Cardiac muscle cell (in vitro differentiated cells and primary cell): ENCODE measurements at regions not wholly inside any gene's neighbourhood (a gene's known extent, or its start where the extent isn't known, plus 50 kb on each side); places are given as distances from the start of the nearest gene placed in this dataset.
"Not testable (repeated sequence)": the region's sequence is repeated elsewhere in the genome, so short reads cannot be mapped to it uniquely, and the experiment has no call there.

Experiments
- DNase-seq, 2 donors: peaks; one replicate each; pipeline versions ENCODE4 v3.0.0 to v3.0.0-alpha.2; 2010 to 2017; ENCODE audit warnings: low read depth in 1 of 2, low spot score in 1 of 2
- H3K27ac ChIP-seq: fragments of 200-600 bp; sonication (generic); 2 replicates; pipeline ENCODE4 v1.5.1; 2016
- H3K27me3 ChIP-seq: fragments of 200-600 bp; sonication (generic); 2 replicates; pipeline ENCODE4 v1.6.0; 2016; ENCODE audit warnings: control low read depth
- H3K36me3 ChIP-seq: fragments of 200-600 bp; sonication (generic); 2 replicates; pipeline ENCODE4 v1.5.1; 2016; ENCODE audit warnings: control low read depth
- H3K4me1 ChIP-seq: fragments of 200-600 bp; sonication (generic); 2 replicates; pipeline ENCODE4 v1.8.1; 2017; ENCODE audit warnings: low read depth, mild to moderate bottlenecking, mixed run types
- H3K4me3 ChIP-seq: fragments of 200-600 bp; sonication (generic); 2 replicates; pipeline ENCODE4 v1.5.1; 2016; ENCODE audit warnings: mild to moderate bottlenecking
- H3K9me3 ChIP-seq: fragments of 200-600 bp; sonication (generic); 2 replicates; pipeline ENCODE4 v1.5.1; 2017; ENCODE audit warnings: low read depth, mild to moderate bottlenecking, control low read depth
- CTCF ChIP-seq: IDR thresholded peaks from 2 replicates; pipeline ENCODE4 v1.5.1; 2012; ENCODE audit warnings: low read depth, mild to moderate bottlenecking, low read length

DNA sequence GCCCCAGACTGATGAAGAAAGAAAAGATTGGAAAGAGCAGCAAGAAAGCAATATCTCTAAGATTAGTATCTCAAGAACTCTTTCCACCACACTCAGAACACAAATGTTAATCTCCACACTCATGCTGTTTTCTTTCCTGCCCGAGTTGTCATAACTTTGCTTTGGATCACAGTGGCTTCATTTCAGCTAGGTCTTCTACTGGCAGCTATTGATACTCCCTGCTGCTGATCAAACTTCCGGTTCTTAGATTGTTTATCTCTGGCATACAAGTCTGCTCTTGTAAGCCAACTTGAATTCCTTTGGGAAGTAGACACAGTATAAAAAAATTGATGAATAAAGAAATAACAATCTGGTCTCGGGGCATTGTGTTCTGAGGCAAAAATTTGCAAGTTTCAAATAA lies 77.7 kb upstream of the SPEF2 start:
- Histone ChIP-seq H3K9me3 (no peaks in the 10 kb centered on the region), H3K27ac (no peak overlapping the region), H3K27me3 (no peaks in the 10 kb centered on the region), H3K36me3 (no peaks in the 10 kb centered on the region), H3K4me1 (no peaks in the 10 kb centered on the region), H3K4me3 (no peak overlapping the region)
- DNase-seq: no peak
- TF ChIP-seq CTCF: no peak

- Histone ChIP-seq H3K27ac (no peak overlapping the region), H3K36me3 (no peaks in the 10 kb centered on the region), H3K4me3 (no peak overlapping the region), H3K27me3 (no peaks in the 10 kb centered on the region), H3K4me1 (no peaks in the 10 kb centered on the region), H3K9me3 (no peaks in the 10 kb centered on the region)
- no peak for TF ChIP-seq CTCF
- no peak for DNase-seq
Observed at GRCh38 chr5:35538198-35538931, 79.3 kb upstream of the SPEF2 start.

GRCh38 chr5:35533156-35533555 lies 84.5 kb upstream of the SPEF2 start:
- no peak for TF ChIP-seq CTCF
- Histone ChIP-seq H3K4me3 (no peak overlapping the region), H3K4me1 (no peaks in the 10 kb centered on the region), H3K9me3 (no peaks in the 10 kb centered on the region), H3K27ac (no peak overlapping the region), H3K36me3 (no peaks in the 10 kb centered on the region), H3K27me3 (no peaks in the 10 kb centered on the region)
- no peak for DNase-seq

DNA sequence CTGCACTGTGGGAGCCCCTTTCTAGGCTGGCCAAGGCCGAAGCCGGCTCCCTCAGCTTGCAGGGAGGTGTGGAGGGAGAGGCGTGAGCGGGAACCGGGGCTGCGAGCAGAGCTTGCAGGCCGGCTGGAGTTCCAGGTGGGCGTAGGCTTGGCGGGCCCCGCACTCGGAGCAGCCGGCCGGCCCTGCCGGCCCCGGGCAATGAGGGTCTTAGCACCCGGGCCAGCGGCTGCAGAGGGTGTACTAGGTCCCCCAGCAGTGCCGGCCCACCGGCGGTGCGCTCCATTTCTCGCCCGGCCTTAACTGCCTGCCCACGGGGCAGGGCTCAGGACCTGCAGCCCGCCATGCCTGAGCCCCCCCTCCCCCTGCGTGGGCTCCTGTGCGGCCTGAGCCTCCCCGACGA lies 86.1 kb upstream of the SPEF2 start:
- not testable (repeated sequence) for H3K27ac ChIP-seq, H3K4me1 ChIP-seq, H3K27me3 ChIP-seq, H3K4me3 ChIP-seq, DNase-seq, H3K9me3 ChIP-seq, H3K36me3 ChIP-seq

GRCh38 chr5:35518104-35518503 lies 99.6 kb upstream of the SPEF2 start:
- Histone ChIP-seq H3K9me3 (no peaks in the 10 kb centered on the region), H3K4me1 (no peaks in the 10 kb centered on the region), H3K27ac (no peak overlapping the region), H3K36me3 (no peaks in the 10 kb centered on the region), H3K4me3 (no peak overlapping the region), H3K27me3 (no peaks in the 10 kb centered on the region)
- no peak for TF ChIP-seq CTCF
- no peak for DNase-seq

DNA sequence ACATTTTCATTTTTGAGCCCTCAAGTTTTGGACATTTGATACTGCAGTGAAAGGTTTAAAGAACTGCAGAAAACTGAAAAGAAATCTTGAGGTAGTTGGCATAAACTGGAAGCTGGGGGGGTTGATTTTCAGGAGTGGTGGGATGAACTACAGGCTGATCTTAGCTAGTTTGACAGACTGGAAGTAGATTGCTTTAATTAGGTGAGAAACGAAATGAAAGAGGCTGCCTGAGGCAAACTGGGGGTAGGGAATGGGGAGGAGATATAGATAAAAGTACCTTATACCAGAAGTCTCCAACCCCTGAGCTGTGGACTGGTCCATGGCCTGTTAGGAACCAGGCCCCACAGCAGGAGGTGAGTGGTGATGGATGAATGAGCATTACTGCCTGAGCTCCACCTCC lies 101.4 kb upstream of the SPEF2 start:
- no peak for DNase-seq
- no peaks in the 10 kb centered on the region for H3K36me3 ChIP-seq
- no peak overlapping the region for H3K4me3 ChIP-seq
- H3K27me3 ChIP-seq: no peaks in the 10 kb centered on the region
- H3K4me1 ChIP-seq: no peaks in the 10 kb centered on the region
- no peak overlapping the region for H3K27ac ChIP-seq
- no peak for TF ChIP-seq CTCF
- H3K9me3 ChIP-seq: no peaks in the 10 kb centered on the region
